SK-N-SH (cell line): ENCODE measurements at regions not wholly inside any gene's neighbourhood (a gene's known extent, or its start where the extent isn't known, plus 50 kb on each side); places are given as distances from the start of the nearest gene placed in this dataset.
A peak's percentile ranks its signal among the peaks of the same experiment; 100 is the strongest.

ENCODE experiments used
- CTCF ChIA-PET: fragments of 300-600, 350-600 bp; formaldehyde crosslinking; extraction: SDS; loops from one replicate; lab custom pipeline; 2021; lab: Yijun Ruan, JAX
- POLR2A ChIA-PET: fragments of 350-600 bp; sonication (Branson Sonifier 250); formaldehyde crosslinking; extraction: SDS; loops from one replicate; lab custom pipeline; 2020; ENCODE audit warnings: antibody characterized with exemption, inconsistent platforms; lab: Yijun Ruan, JAX
- DNase-seq: peaks from one replicate; pipeline ENCODE4 v3.0.0; 2012
- H2AFZ ChIP-seq: fragments of 200-600 bp; sonication (generic); 2 replicates; pipeline ENCODE4 v1.8.1; 2016; ENCODE audit warnings: antibody characterized with exemption, mild to moderate bottlenecking, low read depth
- H3F3A ChIP-seq: fragments of 200-600 bp; sonication (generic); replicated peaks from 2 replicates; pipeline ENCODE3; 2016; ENCODE audit warnings: antibody characterized with exemption, mild to moderate bottlenecking; ENCODE audit not compliant: insufficient read depth
- H3K27ac ChIP-seq, 2 experiments: fragments of 200-500 bp in 1 of 2; fragments of 200-600 bp in 1 of 2; sonication (Bioruptor generic) in 1 of 2; sonication (generic), shearing (Covaris generic) in 1 of 2; 2 replicates each; pipeline versions ENCODE4 v1.5.1 to v1.6.1; 2014 to 2016; ENCODE audit warnings: low read depth in 2 of 2, inconsistent platforms in 1 of 2, low read length in 1 of 2, mild to moderate bottlenecking in 1 of 2, mixed read lengths in 1 of 2
- H3K27me3 ChIP-seq: fragments of 200-600 bp; sonication (generic), shearing (Covaris generic); 2 replicates; pipeline ENCODE4 v1.6.1; 2016; ENCODE audit warnings: mixed run types; ENCODE audit not compliant: insufficient read depth
- H3K36me3 ChIP-seq, 2 experiments: fragments of 200-500 bp in 1 of 2; fragments of 200-600 bp in 1 of 2; sonication (Bioruptor generic) in 1 of 2; sonication (generic) in 1 of 2; replicated peaks in 1 of 2; 2 replicates each; pipeline versions ENCODE3 to v1.5.1; 2014 to 2016; ENCODE audit warnings: low read length in 1 of 2, mild to moderate bottlenecking in 1 of 2; ENCODE audit not compliant: insufficient read depth in 2 of 2, control insufficient read depth in 1 of 2
- H3K4me1 ChIP-seq, 2 experiments: fragments of 200-500 bp in 1 of 2; fragments of 200-600 bp in 1 of 2; sonication (Bioruptor generic) in 1 of 2; sonication (generic), shearing (Covaris generic) in 1 of 2; 2 replicates each; pipeline versions ENCODE4 v1.5.1 to v1.6.1; 2014 to 2016; ENCODE audit warnings: low read depth in 1 of 2, low read length in 1 of 2, mixed run types in 1 of 2; ENCODE audit not compliant: insufficient read depth in 2 of 2, control insufficient read depth in 1 of 2
- H3K4me2 ChIP-seq: fragments of 200-600 bp; sonication (generic), shearing (Covaris generic); 2 replicates; pipeline ENCODE4 v1.6.1; 2017; ENCODE audit warnings: mixed run types
- H3K4me3 ChIP-seq, 2 experiments: fragments of 200-500 bp in 1 of 2; fragments of 200-600 bp in 1 of 2; sonication (Bioruptor generic) in 1 of 2; sonication (generic), shearing (Covaris generic) in 1 of 2; 2 replicates each; pipeline versions ENCODE4 v1.5.1 to v1.8.1; 2014 to 2016; ENCODE audit warnings: low read depth in 2 of 2, inconsistent platforms in 1 of 2, low read length in 1 of 2, mild to moderate bottlenecking in 1 of 2, mixed read lengths in 1 of 2, moderate library complexity in 1 of 2
- H3K79me2 ChIP-seq: fragments of 200-600 bp; sonication (generic); 2 replicates; pipeline ENCODE4 v1.8.1; 2017; ENCODE audit warnings: mild to moderate bottlenecking; ENCODE audit not compliant: insufficient read depth
- H3K9ac ChIP-seq: fragments of 200-600 bp; sonication (generic); 2 replicates; pipeline ENCODE4 v1.6.1; 2017; ENCODE audit warnings: mixed run types
- H3K9me2 ChIP-seq: fragments of 200-600 bp; sonication (generic); 2 replicates; pipeline ENCODE4 v1.6.1; 2017; ENCODE audit warnings: mixed run types
- H3K9me3 ChIP-seq: fragments of 200-600 bp; sonication (generic); 2 replicates; pipeline ENCODE4 v1.6.1; 2017; ENCODE audit warnings: mixed run types, mild to moderate bottlenecking, moderate library complexity
- H4K20me1 ChIP-seq: fragments of 200-600 bp; sonication (generic); 2 replicates; pipeline ENCODE4 v1.6.1; 2017; ENCODE audit warnings: mild to moderate bottlenecking, mixed run types; ENCODE audit not compliant: insufficient read depth
- ELF1 ChIP-seq: IDR thresholded peaks from 2 replicates; pipeline ENCODE4 v1.4.0; 2012
- EP300 ChIP-seq, 2 experiments: IDR thresholded peaks; 2 replicates each; pipeline versions ENCODE4 v1.4.0 to v1.6.1; 2012; ENCODE audit warnings: borderline replicate concordance in 1 of 2, low read depth in 1 of 2, low read length in 1 of 2
- EZH2phosphoT487 ChIP-seq: fragments of 200-600 bp; sonication (generic); IDR thresholded peaks from 2 replicates; pipeline ENCODE4 v1.6.1; 2017; ENCODE audit warnings: low read depth, mixed run types, mild to moderate bottlenecking, antibody characterized with exemption, moderate library complexity, borderline replicate concordance
- FOSL2 ChIP-seq: IDR thresholded peaks from 2 replicates; pipeline ENCODE4 v1.4.0; 2012; ENCODE audit warnings: low read depth, mild to moderate bottlenecking, moderate library complexity, borderline replicate concordance
- FOXJ3 ChIP-seq: sonication (generic); formaldehyde crosslinking; IDR thresholded peaks from 2 replicates; pipeline ENCODE4 v1.5.1; 2020; ENCODE audit warnings: mild to moderate bottlenecking, missing genetic modification reagents
- FOXM1 ChIP-seq: IDR thresholded peaks from 2 replicates; pipeline ENCODE4 v1.4.0; 2012; ENCODE audit warnings: low read depth, mild to moderate bottlenecking
- GATA2 ChIP-seq: sonication (generic); formaldehyde crosslinking; IDR thresholded peaks from 2 replicates; pipeline ENCODE4 v1.5.0; 2020; ENCODE audit warnings: mild to moderate bottlenecking, missing genetic modification reagents
- NFIC ChIP-seq: IDR thresholded peaks from 2 replicates; pipeline ENCODE4 v1.4.0; 2012; ENCODE audit warnings: borderline replicate concordance
- NRF1 ChIP-seq: IDR thresholded peaks from 2 replicates; pipeline ENCODE4 v1.6.1; 2012; ENCODE audit warnings: low read depth, mild to moderate bottlenecking, low read length
- PBX3 ChIP-seq: IDR thresholded peaks from 2 replicates; pipeline ENCODE4; 2012
- RAD21 ChIP-seq: IDR thresholded peaks from 2 replicates; pipeline ENCODE4 v1.6.1; 2012; ENCODE audit warnings: mild to moderate bottlenecking, low read length
- RFX5 ChIP-seq: IDR thresholded peaks from 2 replicates; pipeline ENCODE4 v1.6.1; 2012; ENCODE audit warnings: mild to moderate bottlenecking, improper control_type of control experiment, low read length
- SIN3A ChIP-seq: IDR thresholded peaks from 2 replicates; pipeline ENCODE4 v1.6.1; 2012; ENCODE audit warnings: low read depth, mild to moderate bottlenecking, low read length, moderate library complexity, borderline replicate concordance
- SMC3 ChIP-seq: IDR thresholded peaks from 2 replicates; pipeline ENCODE4 v1.6.1; 2012; ENCODE audit warnings: low read depth, low read length, improper control_type of control experiment
- TAF1 ChIP-seq: IDR thresholded peaks from 2 replicates; pipeline ENCODE4 v1.6.1; 2012; ENCODE audit warnings: low read depth, mild to moderate bottlenecking, low read length, moderate library complexity, borderline replicate concordance
- TCF12 ChIP-seq: IDR thresholded peaks from 2 replicates; pipeline ENCODE4 v1.4.0; 2012
- TEAD4 ChIP-seq: IDR thresholded peaks from 2 replicates; pipeline ENCODE4 v1.4.0; 2012; ENCODE audit warnings: mild to moderate bottlenecking, borderline replicate concordance; ENCODE audit not compliant: insufficient read depth
- ZBTB33 ChIP-seq: IDR thresholded peaks from 2 replicates; pipeline ENCODE4 v1.4.0; 2012; ENCODE audit warnings: low read depth, borderline replicate concordance
- WGBS: methylation state at CpG from one replicate; pipeline ENCODE4 v1.1.6; 2017; ENCODE audit warnings: low lambda C conversion rate; 5-methylcytosine and 5-hydroxymethylcytosine counted together
- TF ChIP-seq, protein P1 (sequence below): IDR thresholded peaks from 2 replicates; pipeline ENCODE4 v1.4.0; 2012; ENCODE audit warnings: low read depth, borderline replicate concordance

GRCh38 chr1:245096311-245097066, 58.3 kb upstream of the KIF26B start:
- peaks cover 10% of the 10 kb centered on the region for H3F3A ChIP-seq
- peak; percentile 43 for DNase-seq
- H3K9me3 ChIP-seq: no peaks in the 10 kb centered on the region
- 0 out of 2 replicates have a peak overlapping the region, but pooled peaks have one; percentile 13 for H3K4me2 ChIP-seq
- 95% methylated on average over 5 of the region's 5 CpGs for WGBS
- peaks cover 10 to 20% of the 10 kb centered on the region in 2 experiments for H3K4me1 ChIP-seq
- H3K36me3 ChIP-seq: no peaks in the 10 kb centered on the region
- no peaks in the 10 kb centered on the region for H4K20me1 ChIP-seq
- no peak for TF ChIP-seq SIN3A
- TF ChIP-seq FOXM1: no peak
- no peak for TF ChIP-seq SMC3
- no peak for TF ChIP-seq FOSL2
- TF ChIP-seq RFX5: no peak
- no peak for TF ChIP-seq EP300 (IDR thresholded peaks at IDR 0.05; ENCODE audit: borderline replicate concordance in 1 of 2, low read depth in 1 of 2, low read length in 1 of 2)
- TF ChIP-seq EZH2phosphoT487: no peak
- TF ChIP-seq ZBTB33: no peak
- TF ChIP-seq, protein P1, sequence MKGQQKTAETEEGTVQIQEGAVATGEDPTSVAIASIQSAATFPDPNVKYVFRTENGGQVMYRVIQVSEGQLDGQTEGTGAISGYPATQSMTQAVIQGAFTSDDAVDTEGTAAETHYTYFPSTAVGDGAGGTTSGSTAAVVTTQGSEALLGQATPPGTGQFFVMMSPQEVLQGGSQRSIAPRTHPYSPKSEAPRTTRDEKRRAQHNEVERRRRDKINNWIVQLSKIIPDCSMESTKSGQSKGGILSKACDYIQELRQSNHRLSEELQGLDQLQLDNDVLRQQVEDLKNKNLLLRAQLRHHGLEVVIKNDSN: no peak
- TF ChIP-seq NRF1: no peak
- TF ChIP-seq TAF1: no peak
- TF ChIP-seq TCF12: no peak
- TF ChIP-seq RAD21: no peak
- no peak for TF ChIP-seq PBX3
- no peak for TF ChIP-seq GATA2 (CRISPR knock-in tag)
- no peak for TF ChIP-seq NFIC
- TF ChIP-seq FOXJ3 (CRISPR knock-in tag): no peak
- TF ChIP-seq ELF1: no peak
- TF ChIP-seq TEAD4: no peak
- peak overlapping the region; percentile 23 to 25; a peak in 3 of 4 replicates for H3K27ac ChIP-seq
- H3K9me2 ChIP-seq: no peaks in the 10 kb centered on the region
- H3K79me2 ChIP-seq: no peaks in the 10 kb centered on the region
- H3K27me3 ChIP-seq: no peaks in the 10 kb centered on the region
- no peak overlapping the region for H3K9ac ChIP-seq
- CTCF ChIA-PET: interaction anchor here (1.3 kb wide), 1 partner anchor 57 kb away, joined by 3 read pairs; no protein-coding TSS in a partner anchor
- no peak overlapping the region for H2AFZ ChIP-seq
- POLR2A ChIA-PET: no interaction called here
- no peak overlapping the region for H3K4me3 ChIP-seq
